ENCODE measurements at regions not wholly inside any gene's neighbourhood (a gene's known extent, or its start where the extent isn't known, plus 50 kb on each side); places are given as distances from the start of the nearest gene placed in this dataset.

GRCh38 chr16:73739049-73739769, 557.4 kb upstream of the PSMD7 start (continued):
- TF ChIP-seq, protein P1, sequence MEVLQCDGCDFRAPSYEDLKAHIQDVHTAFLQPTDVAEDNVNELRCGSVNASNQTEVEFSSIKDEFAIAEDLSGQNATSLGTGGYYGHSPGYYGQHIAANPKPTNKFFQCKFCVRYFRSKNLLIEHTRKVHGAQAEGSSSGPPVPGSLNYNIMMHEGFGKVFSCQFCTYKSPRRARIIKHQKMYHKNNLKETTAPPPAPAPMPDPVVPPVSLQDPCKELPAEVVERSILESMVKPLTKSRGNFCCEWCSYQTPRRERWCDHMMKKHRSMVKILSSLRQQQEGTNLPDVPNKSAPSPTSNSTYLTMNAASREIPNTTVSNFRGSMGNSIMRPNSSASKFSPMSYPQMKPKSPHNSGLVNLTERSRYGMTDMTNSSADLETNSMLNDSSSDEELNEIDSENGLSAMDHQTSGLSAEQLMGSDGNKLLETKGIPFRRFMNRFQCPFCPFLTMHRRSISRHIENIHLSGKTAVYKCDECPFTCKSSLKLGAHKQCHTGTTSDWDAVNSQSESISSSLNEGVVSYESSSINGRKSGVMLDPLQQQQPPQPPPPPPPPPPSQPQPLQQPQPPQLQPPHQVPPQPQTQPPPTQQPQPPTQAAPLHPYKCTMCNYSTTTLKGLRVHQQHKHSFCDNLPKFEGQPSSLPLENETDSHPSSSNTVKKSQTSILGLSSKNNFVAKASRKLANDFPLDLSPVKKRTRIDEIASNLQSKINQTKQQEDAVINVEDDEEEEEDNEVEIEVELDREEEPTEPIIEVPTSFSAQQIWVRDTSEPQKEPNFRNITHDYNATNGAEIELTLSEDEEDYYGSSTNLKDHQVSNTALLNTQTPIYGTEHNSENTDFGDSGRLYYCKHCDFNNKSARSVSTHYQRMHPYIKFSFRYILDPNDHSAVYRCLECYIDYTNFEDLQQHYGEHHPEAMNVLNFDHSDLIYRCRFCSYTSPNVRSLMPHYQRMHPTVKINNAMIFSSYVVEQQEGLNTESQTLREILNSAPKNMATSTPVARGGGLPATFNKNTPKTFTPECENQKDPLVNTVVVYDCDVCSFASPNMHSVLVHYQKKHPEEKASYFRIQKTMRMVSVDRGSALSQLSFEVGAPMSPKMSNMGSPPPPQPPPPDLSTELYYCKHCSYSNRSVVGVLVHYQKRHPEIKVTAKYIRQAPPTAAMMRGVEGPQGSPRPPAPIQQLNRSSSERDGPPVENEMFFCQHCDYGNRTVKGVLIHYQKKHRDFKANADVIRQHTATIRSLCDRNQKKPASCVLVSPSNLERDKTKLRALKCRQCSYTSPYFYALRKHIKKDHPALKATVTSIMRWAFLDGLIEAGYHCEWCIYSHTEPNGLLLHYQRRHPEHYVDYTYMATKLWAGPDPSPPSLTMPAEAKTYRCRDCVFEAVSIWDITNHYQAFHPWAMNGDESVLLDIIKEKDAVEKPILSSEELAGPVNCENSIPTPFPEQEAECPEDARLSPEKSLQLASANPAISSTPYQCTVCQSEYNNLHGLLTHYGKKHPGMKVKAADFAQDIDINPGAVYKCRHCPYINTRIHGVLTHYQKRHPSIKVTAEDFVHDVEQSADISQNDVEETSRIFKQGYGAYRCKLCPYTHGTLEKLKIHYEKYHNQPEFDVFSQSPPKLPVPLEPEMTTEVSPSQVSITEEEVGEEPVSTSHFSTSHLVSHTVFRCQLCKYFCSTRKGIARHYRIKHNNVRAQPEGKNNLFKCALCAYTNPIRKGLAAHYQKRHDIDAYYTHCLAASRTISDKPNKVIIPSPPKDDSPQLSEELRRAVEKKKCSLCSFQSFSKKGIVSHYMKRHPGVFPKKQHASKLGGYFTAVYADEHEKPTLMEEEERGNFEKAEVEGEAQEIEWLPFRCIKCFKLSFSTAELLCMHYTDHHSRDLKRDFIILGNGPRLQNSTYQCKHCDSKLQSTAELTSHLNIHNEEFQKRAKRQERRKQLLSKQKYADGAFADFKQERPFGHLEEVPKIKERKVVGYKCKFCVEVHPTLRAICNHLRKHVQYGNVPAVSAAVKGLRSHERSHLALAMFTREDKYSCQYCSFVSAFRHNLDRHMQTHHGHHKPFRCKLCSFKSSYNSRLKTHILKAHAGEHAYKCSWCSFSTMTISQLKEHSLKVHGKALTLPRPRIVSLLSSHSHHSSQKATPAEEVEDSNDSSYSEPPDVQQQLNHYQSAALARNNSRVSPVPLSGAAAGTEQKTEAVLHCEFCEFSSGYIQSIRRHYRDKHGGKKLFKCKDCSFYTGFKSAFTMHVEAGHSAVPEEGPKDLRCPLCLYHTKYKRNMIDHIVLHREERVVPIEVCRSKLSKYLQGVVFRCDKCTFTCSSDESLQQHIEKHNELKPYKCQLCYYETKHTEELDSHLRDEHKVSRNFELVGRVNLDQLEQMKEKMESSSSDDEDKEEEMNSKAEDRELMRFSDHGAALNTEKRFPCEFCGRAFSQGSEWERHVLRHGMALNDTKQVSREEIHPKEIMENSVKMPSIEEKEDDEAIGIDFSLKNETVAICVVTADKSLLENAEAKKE (CRISPR knock-in tag; IDR thresholded peaks at IDR 0.05) = no peak
- no peak for TF ChIP-seq JUNB (IDR thresholded peaks at IDR 0.05; ENCODE audit: unreplicated experiment)

DNA sequence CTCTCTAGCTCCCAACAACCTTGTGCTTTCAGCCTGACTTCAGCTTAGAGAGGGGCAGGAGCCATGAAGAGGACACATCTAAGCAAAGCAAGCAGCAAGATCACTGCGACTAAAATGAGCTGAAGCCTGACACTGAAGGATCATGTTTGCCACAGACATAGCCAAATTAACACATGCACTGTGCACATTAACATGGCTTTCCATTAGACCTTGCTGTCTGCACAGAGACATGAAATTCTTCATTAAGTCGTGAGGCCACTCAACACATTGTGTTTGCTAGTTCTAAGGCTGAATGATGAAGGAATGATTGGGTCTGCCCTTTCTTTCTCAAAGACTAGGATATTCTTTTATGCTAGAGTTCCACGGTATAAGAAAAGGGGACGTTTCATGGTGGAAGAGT, 558.3 kb upstream of the PSMD7 start:
- Mint-ChIP-seq H3K36me3 (ENCODE audit: low read depth) (peaks cover 13% of the 10 kb centered on the region; the same call in 2 of the 3 replicates), H3K9me3 (peaks cover 39% of the 10 kb centered on the region), H3K4me1 (no peaks in the 10 kb centered on the region)
- TF ChIP-seq EZH2phosphoT487 (IDR thresholded peaks at IDR 0.05; ENCODE audit: unreplicated experiment) (no peak), JUNB (IDR thresholded peaks at IDR 0.05; ENCODE audit: unreplicated experiment) (no peak), ZNF331 (CRISPR knock-in tag; IDR thresholded peaks at IDR 0.05; ENCODE audit: low read depth) (no peak), STAT1 (IDR thresholded peaks at IDR 0.05; ENCODE audit: unreplicated experiment) (no peak), ZNF114 (CRISPR knock-in tag; IDR thresholded peaks at IDR 0.05) (no peak), NANOG (IDR thresholded peaks at IDR 0.05; ENCODE audit: borderline replicate concordance) (no peak), ETS1 (IDR thresholded peaks at IDR 0.05) (no peak)
- TF ChIP-seq, protein P1 (CRISPR knock-in tag; IDR thresholded peaks at IDR 0.05) = no peak

More for the DNA sequence above, 558.3 kb upstream of the PSMD7 start:
- no peaks in the 10 kb centered on the region for H3K27me3 ChIP-seq (ENCODE audit: insufficient read depth)
- no peaks in the 10 kb centered on the region for H3K9me2 ChIP-seq (ENCODE audit: insufficient read depth)
- 0 out of 2 replicates have a peak, but pooled peaks cover 7% of the 10 kb centered on the region for H3K36me3 ChIP-seq (ENCODE audit: insufficient read depth)
- H3K4me2 ChIP-seq = no peak overlapping the region
- no peaks in the 10 kb centered on the region for H4K20me1 ChIP-seq (replicated peaks; ENCODE audit: insufficient read depth)
- DNase-seq (ENCODE audit: low spot score) (no peak), ATAC-seq (no peak)
- no peak overlapping the region for H3K4me3 Mint-ChIP-seq
- no peaks in the 10 kb centered on the region for H3K79me2 ChIP-seq (replicated peaks; ENCODE audit: insufficient read depth)
- H3K27me3 Mint-ChIP-seq (ENCODE audit: insufficient read depth, low read depth, poor library complexity) = peaks cover 2% of the 10 kb centered on the region
- no peak overlapping the region for H3K27ac Mint-ChIP-seq
- H3F3A ChIP-seq (replicated peaks; ENCODE audit: low read depth) = no peaks in the 10 kb centered on the region
- H2AFZ ChIP-seq = 0 out of 2 replicates have a peak overlapping the region, but pooled peaks have one; percentile 32
- H3K27ac ChIP-seq (ENCODE audit: low read depth) = no peak overlapping the region
- no peak overlapping the region for H3K4me3 ChIP-seq
- H3K4me1 ChIP-seq (ENCODE audit: insufficient read depth) = no peaks in the 10 kb centered on the region
